ENCODE measurements at regions not wholly inside any gene's neighbourhood (a gene's known extent, or its start where the extent isn't known, plus 50 kb on each side); places are given as distances from the start of the nearest gene placed in this dataset.

- H3K9me3 ChIP-seq, result no peaks in the 10 kb centered on the region
- intact Hi-C loops (cut with DNase I), result no loop called here
- ATAC-seq (no peak), DNase-seq (no peak)
- H3K27ac ChIP-seq, result no peak overlapping the region
- H3K4me3 ChIP-seq, result no peak overlapping the region
- no peaks in the 10 kb centered on the region for H3K27me3 ChIP-seq
- TF ChIP-seq CTCF (IDR thresholded peaks at IDR 0.05) (no peak), POLR2A (IDR thresholded peaks at IDR 0.05) (no peak)
- no peaks in the 10 kb centered on the region for H3K4me1 ChIP-seq
- 44% methylated on average over 3 of the region's 6 CpGs for WGBS (ENCODE audit: insufficient coverage, low coverage, low lambda C conversion rate, missing lambda C conversion rate)
- H3K36me3 ChIP-seq, result no peaks in the 10 kb centered on the region
Measured at GRCh38 chr10:71035511-71036296, 147.3 kb upstream of the PCBD1 start.

GRCh38 chr10:71036297-71036966 is 148.1 kb upstream of the PCBD1 start:
- no peak overlapping the region for H3K4me3 ChIP-seq
- no peak for DNase-seq
- no peak overlapping the region for H3K27ac ChIP-seq
- H3K4me1 ChIP-seq, result no peaks in the 10 kb centered on the region
- H3K9me3 ChIP-seq, result no peaks in the 10 kb centered on the region
- no peaks in the 10 kb centered on the region for H3K27me3 ChIP-seq
- H3K36me3 ChIP-seq, result no peaks in the 10 kb centered on the region
- intact Hi-C loops (cut with DNase I), result no loop called here
- ATAC-seq, result no peak
- no peak for TF ChIP-seq POLR2A (IDR thresholded peaks at IDR 0.05)
- no peak for TF ChIP-seq CTCF (IDR thresholded peaks at IDR 0.05)
- WGBS (ENCODE audit: insufficient coverage, low coverage, low lambda C conversion rate, missing lambda C conversion rate), result 56% methylated on average over 6 of the region's 8 CpGs

GRCh38 chr10:71038091-71038633 is 149.8 kb upstream of the PCBD1 start:
- H3K27ac ChIP-seq, result no peak overlapping the region
- no peaks in the 10 kb centered on the region for H3K36me3 ChIP-seq
- intact Hi-C loops (cut with DNase I), result no loop called here
- TF ChIP-seq CTCF (IDR thresholded peaks at IDR 0.05) (no peak), POLR2A (IDR thresholded peaks at IDR 0.05) (no peak)
- H3K9me3 ChIP-seq, result no peaks in the 10 kb centered on the region
- H3K4me3 ChIP-seq, result no peak overlapping the region
- H3K4me1 ChIP-seq, result no peaks in the 10 kb centered on the region
- no peaks in the 10 kb centered on the region for H3K27me3 ChIP-seq
- no peak for ATAC-seq
- WGBS (ENCODE audit: insufficient coverage, low coverage, low lambda C conversion rate, missing lambda C conversion rate), result 74% methylated on average over 3 of the region's 3 CpGs
- no peak for DNase-seq

GRCh38 chr10:71038921-71039320 is 150.6 kb upstream of the PCBD1 start:
- Histone ChIP-seq H3K27ac (no peak overlapping the region), H3K9me3 (no peaks in the 10 kb centered on the region), H3K4me1 (no peaks in the 10 kb centered on the region), H3K36me3 (no peaks in the 10 kb centered on the region), H3K27me3 (no peaks in the 10 kb centered on the region), H3K4me3 (no peak overlapping the region)
- intact Hi-C loops (cut with DNase I), result no loop called here
- no peak for DNase-seq
- TF ChIP-seq CTCF (IDR thresholded peaks at IDR 0.05), result no peak
- no peak for TF ChIP-seq POLR2A (IDR thresholded peaks at IDR 0.05)
- ATAC-seq, result no peak
- WGBS (ENCODE audit: insufficient coverage, low coverage, low lambda C conversion rate, missing lambda C conversion rate), result no CpG with 5 or more reads among the region's 2 CpGs

Measured in right lobe of liver (tissue), 6 donors.